HepG2 (cell line): ENCODE measurements at regions not wholly inside any gene's neighbourhood (a gene's known extent, or its start where the extent isn't known, plus 50 kb on each side); places are given as distances from the start of the nearest gene placed in this dataset.

Experiments
- ATF3 ChIP-seq: sonication (generic); formaldehyde crosslinking; IDR thresholded peaks from 2 replicates; pipeline ENCODE4 v1.4.0; 2020; ENCODE audit warnings: missing genetic modification reagents
- ATRX ChIP-seq: sonication (generic); formaldehyde crosslinking; IDR thresholded peaks from 2 replicates; pipeline ENCODE4 v1.4.0; 2020; ENCODE audit warnings: missing genetic modification reagents, borderline replicate concordance
- CTCF ChIP-seq: sonication (generic); formaldehyde crosslinking; IDR thresholded peaks from 2 replicates; pipeline ENCODE4 v1.5.0; 2020; ENCODE audit warnings: mild to moderate bottlenecking, missing genetic modification reagents, moderate library complexity
- ELF1 ChIP-seq: sonication (generic); formaldehyde crosslinking; IDR thresholded peaks from 2 replicates; pipeline ENCODE4 v1.4.0; 2020; ENCODE audit warnings: missing genetic modification reagents
- FOSL1 ChIP-seq: sonication (generic); formaldehyde crosslinking; IDR thresholded peaks from 2 replicates; pipeline ENCODE4 v1.9.0; 2021; ENCODE audit warnings: missing genetic modification reagents, borderline replicate concordance
- FOXO4 ChIP-seq: sonication (generic); formaldehyde crosslinking; conservative IDR thresholded peaks from 2 replicates; pipeline ENCODE4 v1.8.1; 2023; ENCODE audit warnings: missing genetic modification reagents
- GATAD2A ChIP-seq: IDR thresholded peaks from 2 replicates; pipeline ENCODE4 v1.6.1; 2016
- HMGXB4 ChIP-seq, 2 experiments: sonication (generic) in 1 of 2; formaldehyde crosslinking in 1 of 2; IDR thresholded peaks; 2 replicates each; pipeline versions ENCODE4 v1.4.0 to v1.6.1; 2018 to 2020; ENCODE audit warnings: missing genetic modification reagents in 2 of 2, borderline replicate concordance in 1 of 2, low read depth in 1 of 2, mild to moderate bottlenecking in 1 of 2, missing biosample characterization in 1 of 2
- HNF1B ChIP-seq: sonication (generic); formaldehyde crosslinking; IDR thresholded peaks from 2 replicates; pipeline ENCODE4 v1.5.1; 2020; ENCODE audit warnings: mild to moderate bottlenecking, moderate library complexity, missing genetic modification reagents
- MTF2 ChIP-seq: sonication (generic); formaldehyde crosslinking; IDR thresholded peaks from 2 replicates; pipeline ENCODE4 v1.5.0; 2020; ENCODE audit warnings: missing genetic modification reagents, borderline replicate concordance
- PHF21A ChIP-seq: sonication (generic); formaldehyde crosslinking; IDR thresholded peaks from 2 replicates; pipeline ENCODE4 v1.5.0; 2020; ENCODE audit warnings: mild to moderate bottlenecking, missing genetic modification reagents
- POLR2G ChIP-seq: fragments of 200-400 bp; formaldehyde crosslinking; IDR thresholded peaks from 2 replicates; pipeline ENCODE4 v1.6.1; 2018; ENCODE audit warnings: mild to moderate bottlenecking, low read depth, low read length, moderate library complexity
- RAD21 ChIP-seq: fragments of 450-650 bp; formaldehyde crosslinking; IDR thresholded peaks from 2 replicates; pipeline ENCODE4 v1.5.0; 2020; ENCODE audit warnings: mild to moderate bottlenecking
- SATB2 ChIP-seq: sonication (generic); formaldehyde crosslinking; IDR thresholded peaks from 2 replicates; pipeline ENCODE4 v1.5.0; 2020; ENCODE audit warnings: missing genetic modification reagents
- ZNF251 ChIP-seq: sonication (generic); formaldehyde crosslinking; IDR thresholded peaks from 2 replicates; pipeline ENCODE4 v1.9.0; 2021; ENCODE audit warnings: mild to moderate bottlenecking, missing genetic modification reagents
- ZNF275 ChIP-seq: sonication (generic); formaldehyde crosslinking; IDR thresholded peaks from 2 replicates; pipeline ENCODE4 v1.8.0; 2022; ENCODE audit warnings: missing genetic modification reagents, mild to moderate bottlenecking, inconsistent platforms, borderline replicate concordance
- ZNF556 ChIP-seq: sonication (generic); formaldehyde crosslinking; IDR thresholded peaks from 2 replicates; pipeline ENCODE4 v1.4.0; 2020; ENCODE audit warnings: mild to moderate bottlenecking, missing genetic modification reagents, borderline replicate concordance
- ZNF597 ChIP-seq: sonication (generic); formaldehyde crosslinking; IDR thresholded peaks from 2 replicates; pipeline ENCODE4 v1.5.0; 2020; ENCODE audit warnings: missing genetic modification reagents
- ZNF644 ChIP-seq: IDR thresholded peaks from 2 replicates; pipeline ENCODE4 v1.6.1; 2016; ENCODE audit warnings: low read depth
- ZNF703 ChIP-seq: sonication (generic); formaldehyde crosslinking; IDR thresholded peaks from 2 replicates; pipeline ENCODE4 v1.5.1; 2020; ENCODE audit warnings: missing genetic modification reagents, mild to moderate bottlenecking, moderate library complexity, borderline replicate concordance
- ZSCAN9 ChIP-seq: IDR thresholded peaks from 2 replicates; pipeline ENCODE4 v1.6.1; 2016; ENCODE audit warnings: borderline replicate concordance

- TF ChIP-seq FOXO4 (CRISPR knock-in tag) (no peak), ZSCAN9 (no peak), MTF2 (CRISPR knock-in tag) (no peak), FOSL1 (CRISPR knock-in tag) (no peak), POLR2G (no peak), GATAD2A (CRISPR knock-in tag) (peak; percentile 51), ZNF703 (CRISPR knock-in tag) (no peak), ZNF275 (no peak), ELF1 (no peak), RAD21 (CRISPR knock-in tag) (peak; percentile 72), ATF3 (CRISPR knock-in tag) (no peak), ZNF251 (CRISPR knock-in tag) (no peak), PHF21A (CRISPR knock-in tag) (no peak), HNF1B (no peak), SATB2 (CRISPR knock-in tag) (no peak), ZNF556 (CRISPR knock-in tag) (no peak), ATRX (no peak), ZNF597 (CRISPR knock-in tag) (no peak), ZNF644 (no peak), HMGXB4 (CRISPR knock-in tag; IDR thresholded peaks at IDR 0.05; ENCODE audit: borderline replicate concordance in 1 of 2, low read depth in 1 of 2) (peak; percentile 25 to 39; a peak in 2 of 4 replicates), CTCF (CRISPR knock-in tag) (peak; percentile 86)
Observed at GRCh38 chr17:68771867-68772515, 170.8 kb upstream of the FAM20A start (continued).
